NCI-H128 (cell line): ENCODE measurements at regions not wholly inside any gene's neighbourhood (a gene's known extent, or its start where the extent isn't known, plus 50 kb on each side); places are given as distances from the start of the nearest gene placed in this dataset.

Experiments used
- DNase-seq: peaks from one replicate; lab custom pipeline; 2025; ENCODE audit not compliant: unreplicated experiment; lab: John Stamatoyannopoulos, UW

DNA sequence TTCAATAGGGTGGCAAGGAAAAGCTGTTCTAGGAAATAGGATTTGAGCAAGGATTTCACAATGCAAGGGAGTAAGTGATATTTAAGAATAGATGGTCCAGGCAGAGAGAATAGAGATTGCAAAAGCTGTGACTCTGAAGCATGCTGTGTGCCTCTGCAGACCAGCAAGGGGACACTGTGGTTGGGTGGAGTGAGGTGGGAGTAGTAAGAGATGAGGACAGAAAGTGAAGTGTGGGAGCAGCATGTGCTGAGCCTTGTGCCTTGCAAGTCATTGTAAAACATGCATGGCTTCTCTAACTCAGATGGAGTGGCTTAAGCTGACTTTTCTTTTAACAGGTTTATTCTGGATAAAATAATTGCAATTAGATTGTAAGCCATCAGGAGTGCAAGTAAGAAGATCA, 442.4 kb downstream of the CCSER2 start:
- no peak for DNase-seq

GRCh38 chr10:84783386-84783785, 455.0 kb downstream of the CCSER2 start:
- DNase-seq: no peak

GRCh38 chr10:84783909-84784308, 455.5 kb downstream of the CCSER2 start:
- no peak for DNase-seq

DNA sequence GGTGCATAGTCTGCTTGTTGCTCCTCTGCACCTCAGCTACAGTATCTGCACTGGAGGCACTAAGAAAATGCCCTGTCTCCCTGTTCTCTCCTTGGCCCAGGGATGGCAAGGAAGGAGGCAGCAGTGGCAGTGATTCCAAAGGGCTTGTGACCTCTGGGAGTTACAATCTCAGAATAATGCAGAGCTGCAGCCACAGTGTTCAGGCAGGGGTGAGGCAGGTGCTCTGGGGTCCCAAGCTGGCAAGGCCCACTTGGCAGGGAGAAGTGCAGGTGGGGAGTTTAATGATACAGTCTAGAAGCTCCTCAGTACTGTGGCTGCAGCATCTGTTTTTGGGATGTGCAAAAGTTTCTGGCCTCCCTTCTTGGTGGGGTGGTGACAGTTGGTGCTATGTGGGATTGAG, 456.4 kb downstream of the CCSER2 start:
- no peak for DNase-seq

- DNase-seq: no peak
These were observed 460.6 kb downstream of the CCSER2 start for GRCh38 chr10:84789026-84789425.

GRCh38 chr10:84798312-84798711, 469.9 kb downstream of the CCSER2 start:
- DNase-seq: no peak

DNA sequence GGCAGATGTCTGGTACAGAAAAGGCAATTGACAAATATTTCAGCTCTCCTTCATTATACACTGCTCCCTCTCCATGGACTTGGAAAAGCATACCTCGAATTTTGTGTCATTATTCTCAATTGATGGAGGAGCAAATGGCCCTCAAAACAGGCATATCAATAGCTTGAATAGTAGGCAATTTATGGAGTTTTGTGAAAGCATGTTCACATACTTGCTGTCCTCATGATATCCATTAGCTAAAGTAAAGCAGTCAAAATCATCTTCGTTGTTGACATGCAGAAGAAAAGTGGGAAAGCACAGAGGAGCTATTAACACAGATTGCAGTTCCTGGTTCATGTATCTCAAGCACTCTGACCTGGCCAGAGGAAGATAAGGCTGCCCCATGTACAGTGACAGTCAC, 472.8 kb downstream of the CCSER2 start:
- no peak for DNase-seq

GRCh38 chr10:84801916-84802315, 473.5 kb downstream of the CCSER2 start:
- no peak for DNase-seq

DNA sequence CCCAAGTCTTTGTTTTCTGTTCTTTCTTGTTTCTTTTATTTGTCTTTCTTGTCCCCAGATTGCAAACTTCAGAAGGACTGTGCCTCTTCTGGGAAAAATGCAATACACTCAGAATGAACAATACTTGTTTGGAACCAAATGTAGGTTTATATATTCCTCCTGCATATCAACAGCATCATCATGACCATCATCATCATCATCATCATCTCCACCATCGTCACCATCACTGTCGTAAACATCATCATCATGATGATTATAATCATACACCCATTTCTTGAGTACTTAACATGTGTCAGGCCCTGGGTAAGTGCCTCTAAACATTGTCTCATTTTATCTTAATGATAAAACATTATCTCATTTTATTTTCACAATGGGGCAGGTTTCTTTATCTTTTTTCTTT, 476.8 kb downstream of the CCSER2 start:
- no peak for DNase-seq

DNA sequence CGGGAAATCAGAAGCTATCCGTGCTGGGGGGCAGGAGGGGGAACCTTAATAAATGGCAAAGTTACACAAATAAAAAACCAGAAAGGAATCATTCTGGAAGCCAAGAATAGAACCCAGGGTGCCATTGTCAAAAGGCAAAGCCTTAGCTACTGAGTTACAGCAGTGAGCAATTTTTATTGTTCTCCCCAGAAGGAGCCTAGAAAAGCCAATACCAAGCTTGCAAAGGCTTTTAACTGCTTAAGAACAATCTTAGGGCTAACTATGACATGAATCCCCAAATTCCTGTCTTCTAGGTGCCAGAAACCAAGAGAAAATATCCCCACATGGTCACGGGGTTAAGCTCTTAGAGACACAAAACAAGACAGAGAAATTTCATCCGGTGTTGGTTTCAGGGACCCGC, 482.7 kb downstream of the CCSER2 start:
- no peak for DNase-seq

DNA sequence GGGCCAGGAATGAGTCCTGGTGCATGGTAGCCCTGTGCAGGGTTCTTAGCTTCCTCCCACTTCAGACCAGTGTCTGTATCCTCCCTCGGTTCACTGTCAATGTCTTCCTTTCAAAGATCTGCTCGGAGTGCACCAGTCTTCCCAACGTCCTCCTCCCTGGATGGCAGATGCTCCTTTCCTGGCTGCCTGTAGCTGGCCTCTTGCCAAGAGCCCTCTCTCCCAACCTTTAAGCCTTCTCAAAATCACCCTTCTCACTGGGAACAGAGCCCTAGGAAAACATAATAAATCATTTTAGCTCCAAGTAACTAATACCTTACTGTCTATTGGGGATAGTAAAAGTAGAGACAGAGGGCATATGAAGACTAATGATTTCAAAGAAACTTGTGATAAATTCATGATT, 490.6 kb downstream of the CCSER2 start:
- no peak for DNase-seq

GRCh38 chr10:84820120-84820519, 491.7 kb downstream of the CCSER2 start:
- DNase-seq: no peak

GRCh38 chr10:84820596-84820995, 492.2 kb downstream of the CCSER2 start:
- DNase-seq: no peak

DNA sequence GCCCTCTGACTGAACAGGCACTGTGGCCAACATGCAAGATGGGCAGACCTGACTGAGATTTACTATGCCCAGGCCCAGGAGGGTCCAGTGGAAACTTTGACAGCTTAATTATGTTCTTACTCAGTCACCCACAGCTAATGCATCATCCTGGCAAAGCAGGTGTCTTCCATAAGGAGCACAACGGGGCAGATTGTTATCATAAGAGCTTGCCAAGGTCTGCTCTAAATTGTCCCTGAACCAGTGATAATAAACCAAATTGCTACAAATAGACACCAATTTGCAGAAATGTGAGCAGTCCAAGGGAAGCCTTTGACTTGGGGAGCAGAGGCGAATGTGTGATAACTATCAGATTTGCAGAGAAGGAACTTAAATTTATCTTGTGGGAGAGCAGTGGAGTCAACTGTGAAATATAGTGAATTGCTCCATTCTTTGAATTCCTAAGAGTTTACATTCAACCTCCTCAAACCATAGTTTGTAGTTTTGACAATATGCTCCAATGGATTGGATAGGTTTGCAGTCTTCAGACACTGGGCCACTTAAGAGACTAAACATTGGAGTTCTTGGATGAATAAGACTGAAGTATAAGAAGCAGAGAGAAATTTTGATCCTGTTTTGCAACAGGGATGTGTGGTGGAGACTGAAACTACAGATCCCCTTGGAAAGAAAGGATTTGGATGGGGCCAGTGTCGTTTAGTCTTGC, 494.7 kb downstream of the CCSER2 start:
- DNase-seq: no peak

- no peak for DNase-seq
These were observed 496.1 kb downstream of the CCSER2 start for GRCh38 chr10:84824525-84824924.

DNA sequence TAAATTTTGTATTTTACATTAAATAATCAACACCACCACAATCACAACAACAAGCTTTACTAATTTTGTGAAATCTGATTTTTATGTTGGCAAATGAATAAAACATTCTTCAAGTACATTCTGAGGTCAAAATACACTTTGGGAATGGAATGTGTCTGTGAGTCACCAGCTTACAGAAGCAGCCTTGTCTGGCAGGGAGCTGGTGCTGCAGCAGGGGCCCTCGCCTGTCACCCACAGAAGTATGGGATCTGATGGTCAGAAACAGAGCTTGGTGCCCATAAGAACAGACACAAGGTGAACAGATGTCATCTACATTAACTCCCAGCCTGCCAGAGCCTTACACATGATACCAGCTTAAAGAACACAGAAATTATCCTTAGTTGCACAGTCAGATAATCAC, 496.9 kb downstream of the CCSER2 start:
- no peak for DNase-seq

GRCh38 chr10:84826704-84827103, 498.3 kb downstream of the CCSER2 start:
- no peak for DNase-seq

DNA sequence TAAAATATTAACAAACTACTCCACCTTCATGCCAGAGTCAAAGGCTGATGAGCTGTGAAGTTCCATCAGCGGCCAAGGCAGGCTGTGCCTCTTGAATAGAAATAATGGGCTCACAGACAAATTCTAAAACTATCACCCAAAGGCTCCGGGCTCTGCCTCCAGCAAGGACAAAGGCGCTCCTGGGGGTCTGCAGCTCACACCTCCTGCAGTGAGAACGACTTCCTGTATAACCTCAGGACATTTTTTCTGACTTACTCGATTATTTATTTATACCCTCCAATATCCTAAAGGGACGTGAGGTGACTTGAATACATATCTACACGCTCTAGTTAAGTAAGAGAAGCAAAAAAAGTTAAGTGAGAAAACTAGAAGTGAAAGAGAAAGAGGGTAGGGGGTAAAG, 500.7 kb downstream of the CCSER2 start:
- no peak for DNase-seq

GRCh38 chr10:84837041-84837812, 508.8 kb downstream of the CCSER2 start:
- DNase-seq: no peak

DNA sequence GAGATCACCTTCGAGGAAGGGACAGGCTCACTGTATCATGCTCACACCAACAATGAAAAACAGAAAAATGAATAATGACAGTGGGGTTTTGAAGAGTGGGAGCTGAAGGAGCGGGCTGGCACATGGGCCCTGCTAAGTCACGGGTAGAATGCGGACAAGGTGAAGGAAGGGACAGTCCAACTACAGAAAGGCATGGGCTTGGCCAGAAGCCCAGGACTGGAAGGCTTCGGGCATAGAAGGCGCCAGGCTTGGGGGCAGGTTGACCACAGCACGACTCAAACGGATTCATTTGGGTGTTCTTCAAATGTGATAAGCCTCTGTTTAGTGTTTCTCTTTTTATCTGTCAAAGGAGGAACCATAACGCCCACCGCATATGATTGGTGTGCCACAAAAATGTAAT, 509.5 kb downstream of the CCSER2 start:
- DNase-seq: no peak

- no peak for DNase-seq
These were observed 510.5 kb downstream of the CCSER2 start for GRCh38 chr10:84838851-84839250.

- DNase-seq: no peak
These were observed 514.2 kb downstream of the CCSER2 start for GRCh38 chr10:84842593-84842992.

- DNase-seq: no peak
These were observed 516.1 kb downstream of the CCSER2 start for GRCh38 chr10:84844461-84844860.
